CD4-positive, alpha-beta memory T cell (primary cell): ENCODE measurements at regions not wholly inside any gene's neighbourhood (a gene's known extent, or its start where the extent isn't known, plus 50 kb on each side); places are given as distances from the start of the nearest gene placed in this dataset.

Experiments used
- CTCF ChIA-PET: fragments of 350-600 bp; sonication (Branson Sonifier 250); formaldehyde crosslinking; loops from one replicate; lab custom pipeline; 2021; ENCODE audit warnings: inconsistent platforms; ENCODE audit not compliant: partially characterized antibody; lab: Charles Lee
- POLR2A ChIA-PET: fragments of 350-600 bp; sonication (Branson Sonifier 250); formaldehyde crosslinking; loops from one replicate; lab custom pipeline; 2021; ENCODE audit not compliant: partially characterized antibody; lab: Charles Lee
- DNase-seq, 5 donors: peaks; one replicate each; pipeline versions ENCODE4 v3.0.0 to v3.0.0-alpha.2; 2020 to 2022; ENCODE audit warnings: mixed read lengths in 1 of 5
- H3K27ac ChIP-seq: one replicate; pipeline ENCODE4 v1.7.0; 2013; ENCODE audit warnings: low read depth, low read length
- H3K27me3 ChIP-seq: 2 replicates; pipeline ENCODE4 v1.7.0; 2013; ENCODE audit warnings: mild to moderate bottlenecking, low read length, moderate library complexity; ENCODE audit not compliant: insufficient read depth
- H3K36me3 ChIP-seq: 2 replicates; pipeline ENCODE4 v1.7.0; 2013; ENCODE audit warnings: mild to moderate bottlenecking, low read length, moderate library complexity; ENCODE audit not compliant: insufficient read depth
- H3K4me1 ChIP-seq: 2 replicates; pipeline ENCODE4 v1.7.0; 2013; ENCODE audit warnings: mild to moderate bottlenecking, low read length, moderate library complexity; ENCODE audit not compliant: insufficient read depth
- H3K4me3 ChIP-seq, 2 donors: one replicate each; pipeline ENCODE4 v1.7.0; 2013; ENCODE audit warnings: low read length in 2 of 2, mild to moderate bottlenecking in 1 of 2
- H3K9me3 ChIP-seq, 2 donors: one replicate each; pipeline ENCODE4 v1.7.0; 2013; ENCODE audit warnings: low read length in 2 of 2, control low read depth in 1 of 2; ENCODE audit not compliant: control insufficient read depth in 1 of 2
- H3K27ac Mint-ChIP-seq, 7 donors: one replicate each; pipeline ENCODE4 v1.8.0; 2020 to 2021; ENCODE audit warnings: mixed read lengths in 7 of 7, mild to moderate bottlenecking in 6 of 7, inconsistent platforms in 3 of 7, moderate library complexity in 3 of 7
- H3K27me3 Mint-ChIP-seq, 2 donors: one replicate each; pipeline ENCODE4 v1.8.0; 2020 to 2021; ENCODE audit warnings: mixed read lengths in 2 of 2
- H3K36me3 Mint-ChIP-seq, 2 donors: one replicate each; pipeline ENCODE4 v1.8.0; 2020 to 2021; ENCODE audit warnings: mixed read lengths in 2 of 2, inconsistent platforms in 1 of 2, mild to moderate bottlenecking in 1 of 2
- H3K4me1 Mint-ChIP-seq, 4 donors: one replicate each; pipeline ENCODE4 v1.8.0; 2020 to 2021; ENCODE audit warnings: mixed read lengths in 4 of 4, mild to moderate bottlenecking in 1 of 4
- H3K4me3 Mint-ChIP-seq, 8 donors: one replicate each; pipeline ENCODE4 v1.8.0; 2020 to 2021; ENCODE audit warnings: mixed read lengths in 8 of 8, mild to moderate bottlenecking in 7 of 8, moderate library complexity in 6 of 8, inconsistent platforms in 3 of 8
- H3K9me3 Mint-ChIP-seq, 8 donors: one replicate each; pipeline ENCODE4 v1.8.0; 2020 to 2021; ENCODE audit warnings: mixed read lengths in 8 of 8, mild to moderate bottlenecking in 5 of 8, inconsistent platforms in 3 of 8, moderate library complexity in 1 of 8
- intact Hi-C: fragments of 100-400 bp; cut with micrococcal nuclease; formaldehyde crosslinking; loops from one replicate; pipeline ENCODE4 v1.15.1; 2023

DNA sequence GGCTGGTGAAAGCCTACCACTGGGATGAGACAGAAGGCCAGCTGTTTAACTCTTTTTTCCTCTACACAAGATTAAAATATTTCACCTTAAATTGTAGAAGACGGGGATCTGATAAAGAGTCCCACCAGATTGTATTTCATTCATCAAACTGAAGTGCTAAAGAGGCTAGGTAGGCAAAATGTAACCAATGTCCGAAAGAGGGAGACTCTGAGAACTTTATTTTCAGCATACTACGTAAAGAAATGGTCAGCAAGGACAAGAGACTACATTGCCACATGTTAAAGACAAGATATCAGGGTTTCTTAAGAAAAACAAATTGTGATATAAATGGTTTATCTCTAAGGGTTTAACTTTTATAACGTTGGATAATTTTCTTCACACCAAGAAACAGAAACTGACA lies 71.6 kb upstream of the INPP4B start:
- H3K4me3 Mint-ChIP-seq, result no peak overlapping the region
- intact Hi-C loops, result no loop called here
- H3K4me1 Mint-ChIP-seq, result no peaks in the 10 kb centered on the region

DNA sequence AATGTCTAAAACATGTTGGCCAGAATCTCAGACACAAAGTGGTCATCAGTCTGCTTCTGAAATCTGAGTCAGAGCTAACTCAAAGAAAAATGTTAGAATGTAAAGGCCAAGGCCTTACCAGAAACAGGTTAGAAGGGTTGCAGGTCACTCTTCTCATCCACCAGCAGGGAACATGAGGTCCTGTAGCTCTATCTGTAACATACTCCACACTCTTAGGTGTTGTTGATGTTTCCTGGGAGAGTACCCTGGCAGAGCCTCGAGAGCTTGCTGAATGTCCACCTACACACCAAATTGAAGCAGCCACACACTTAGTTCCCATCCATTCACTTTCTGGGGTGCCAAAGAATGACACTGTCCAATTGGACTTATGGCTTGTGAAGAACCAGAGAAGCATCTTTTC lies 76.6 kb upstream of the INPP4B start:
- H3K27me3 Mint-ChIP-seq, result peaks cover 5 to 6% of the 10 kb centered on the region in 2 donors
- H3K36me3 Mint-ChIP-seq, result no peaks in the 10 kb centered on the region
- no peaks in the 10 kb centered on the region for H3K4me1 Mint-ChIP-seq
- no peak for DNase-seq
- Histone ChIP-seq H3K4me1 (no peaks in the 10 kb centered on the region), H3K4me3 (no peak overlapping the region), H3K9me3 (no peaks in the 10 kb centered on the region), H3K36me3 (no peaks in the 10 kb centered on the region), H3K27ac (no peak overlapping the region), H3K27me3 (no peaks in the 10 kb centered on the region)
- H3K4me3 Mint-ChIP-seq, result no peak overlapping the region
- no peaks in the 10 kb centered on the region for H3K9me3 Mint-ChIP-seq
- ChIA-PET POLR2A (no interaction called here), CTCF (no interaction called here)
- peak overlapping the region in 1 of 7 donors; percentile 60 for H3K27ac Mint-ChIP-seq
- intact Hi-C loops, result no loop called here

More for the DNA sequence above, 71.6 kb upstream of the INPP4B start:
- Histone ChIP-seq H3K4me1 (no peaks in the 10 kb centered on the region), H3K36me3 (no peaks in the 10 kb centered on the region), H3K9me3 (no peaks in the 10 kb centered on the region), H3K4me3 (no peak overlapping the region), H3K27ac (no peak overlapping the region), H3K27me3 (no peaks in the 10 kb centered on the region)
- DNase-seq, result no peak
- ChIA-PET POLR2A (no interaction called here), CTCF (no interaction called here)
- H3K27me3 Mint-ChIP-seq, result peaks cover 7 to 8% of the 10 kb centered on the region in 2 donors
- H3K27ac Mint-ChIP-seq, result no peak overlapping the region
- no peaks in the 10 kb centered on the region for H3K36me3 Mint-ChIP-seq
- peaks cover 0 to 2% (median 0%) of the 10 kb centered on the region in 8 donors for H3K9me3 Mint-ChIP-seq

DNA sequence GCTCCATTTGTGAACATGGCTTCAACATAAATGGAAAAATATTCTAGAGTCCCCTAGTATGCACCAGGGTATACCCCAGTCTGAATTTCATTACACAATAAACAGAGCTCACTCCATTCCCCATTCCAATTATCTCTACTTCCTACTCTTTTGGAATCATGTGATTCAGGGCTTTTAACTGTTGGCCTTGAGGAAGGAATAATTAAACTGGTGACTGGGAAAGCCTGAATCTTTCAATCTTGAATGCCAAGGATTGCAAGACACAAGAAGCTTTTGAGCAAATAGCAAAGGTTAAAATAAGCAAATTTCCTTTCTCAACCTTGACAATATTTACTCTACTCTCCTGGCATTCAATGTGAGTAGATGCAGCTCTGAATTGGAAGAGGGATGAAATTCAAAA lies 77.5 kb upstream of the INPP4B start:
- POLR2A ChIA-PET, result no interaction called here
- Mint-ChIP-seq H3K4me3 (no peak overlapping the region), H3K36me3 (no peaks in the 10 kb centered on the region), H3K4me1 (no peaks in the 10 kb centered on the region), H3K27ac (no peak overlapping the region), H3K27me3 (peaks cover 5 to 7% of the 10 kb centered on the region in 2 donors), H3K9me3 (no peaks in the 10 kb centered on the region)
- CTCF ChIA-PET, result no interaction called here
- no peaks in the 10 kb centered on the region for H3K9me3 ChIP-seq
- intact Hi-C loops, result no loop called here
- no peaks in the 10 kb centered on the region for H3K4me1 ChIP-seq
- H3K36me3 ChIP-seq, result no peaks in the 10 kb centered on the region
- no peaks in the 10 kb centered on the region for H3K27me3 ChIP-seq
- no peak for DNase-seq
- no peak overlapping the region for H3K4me3 ChIP-seq
- no peak overlapping the region for H3K27ac ChIP-seq

DNA sequence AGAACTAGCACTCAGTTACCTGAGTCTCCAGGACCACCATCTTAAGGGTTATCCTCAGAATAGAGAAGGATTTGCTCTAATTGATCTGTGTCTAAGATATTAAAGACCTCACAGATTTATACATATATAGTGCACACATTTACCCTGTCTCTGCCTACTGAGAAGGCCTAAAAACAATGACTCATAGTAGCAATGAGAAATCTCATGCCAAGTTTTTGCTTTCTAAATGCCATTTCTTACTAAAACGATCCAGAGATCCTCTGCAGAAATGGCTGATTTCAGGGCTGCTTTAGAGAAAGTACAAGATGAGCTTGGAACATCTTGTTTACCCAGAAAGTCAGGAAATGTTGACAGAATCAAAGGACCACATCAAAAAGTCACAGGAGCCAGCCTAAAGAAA lies 79.1 kb upstream of the INPP4B start:
- Histone ChIP-seq H3K4me1 (no peaks in the 10 kb centered on the region), H3K9me3 (no peaks in the 10 kb centered on the region), H3K4me3 (no peak overlapping the region), H3K27ac (no peak overlapping the region), H3K27me3 (no peaks in the 10 kb centered on the region), H3K36me3 (no peaks in the 10 kb centered on the region)
- CTCF ChIA-PET, result no interaction called here
- Mint-ChIP-seq H3K4me3 (no peak overlapping the region), H3K27ac (no peak overlapping the region), H3K4me1 (no peaks in the 10 kb centered on the region), H3K27me3 (peaks cover 5 to 10% of the 10 kb centered on the region in 2 donors), H3K36me3 (no peaks in the 10 kb centered on the region), H3K9me3 (no peaks in the 10 kb centered on the region)
- POLR2A ChIA-PET, result no interaction called here
- no peak for DNase-seq
- intact Hi-C loops, result no loop called here

DNA sequence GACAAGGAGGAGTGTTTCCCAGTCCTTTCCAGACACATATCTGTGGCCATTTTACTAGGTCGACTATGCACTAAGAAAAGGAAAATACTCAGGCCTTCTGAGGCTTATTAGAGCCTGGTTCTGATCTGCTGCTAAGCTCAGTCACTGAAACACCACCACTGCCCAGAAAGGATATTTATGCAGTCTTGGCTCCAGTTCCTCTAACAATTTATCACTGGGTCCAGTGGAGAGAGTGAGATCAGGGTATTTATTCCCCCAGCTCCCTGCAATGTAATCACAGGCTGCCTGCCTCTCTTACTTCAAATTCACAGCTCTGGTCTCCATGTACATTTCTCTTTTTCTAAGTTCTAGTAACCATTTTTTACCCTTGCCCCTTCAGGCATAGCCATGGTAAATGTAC lies 81.6 kb upstream of the INPP4B start:
- no peak for DNase-seq
- H3K9me3 Mint-ChIP-seq, result peaks cover 0 to 2% (median 0%) of the 10 kb centered on the region in 8 donors
- H3K27me3 ChIP-seq, result no peaks in the 10 kb centered on the region
- H3K36me3 Mint-ChIP-seq, result no peaks in the 10 kb centered on the region
- no peak overlapping the region for H3K27ac Mint-ChIP-seq
- CTCF ChIA-PET, result no interaction called here
- no peaks in the 10 kb centered on the region for H3K9me3 ChIP-seq
- no peaks in the 10 kb centered on the region for H3K4me1 ChIP-seq
- POLR2A ChIA-PET, result no interaction called here
- intact Hi-C loops, result no loop called here
- no peak overlapping the region for H3K4me3 Mint-ChIP-seq
- no peak overlapping the region for H3K27ac ChIP-seq
- no peak overlapping the region for H3K4me3 ChIP-seq
- H3K36me3 ChIP-seq, result no peaks in the 10 kb centered on the region
- no peaks in the 10 kb centered on the region for H3K4me1 Mint-ChIP-seq
- peaks cover 0 to 5% of the 10 kb centered on the region in 2 donors for H3K27me3 Mint-ChIP-seq

DNA sequence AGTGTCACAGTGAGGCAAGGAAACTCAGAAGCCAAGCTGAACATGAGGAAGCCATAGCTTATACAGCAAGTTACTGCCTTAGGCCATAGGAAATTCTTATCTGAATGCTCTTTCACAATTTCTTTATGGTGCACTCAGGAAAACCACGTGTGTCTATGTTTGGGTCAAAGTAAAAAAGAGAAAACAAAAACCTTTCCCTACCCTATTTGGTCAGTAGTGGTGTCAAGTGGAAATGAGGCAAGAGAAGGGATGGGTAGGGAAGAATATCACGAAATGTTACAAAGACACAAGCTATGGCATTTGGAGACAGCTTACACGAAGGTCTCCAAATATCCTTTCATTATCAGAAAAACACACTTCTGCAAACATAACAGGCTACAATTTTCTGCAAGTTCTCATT lies 83.4 kb upstream of the INPP4B start:
- H3K27ac ChIP-seq, result no peak overlapping the region
- Mint-ChIP-seq H3K4me3 (no peak overlapping the region), H3K27ac (no peak overlapping the region), H3K27me3 (peaks cover 0 to 5% of the 10 kb centered on the region in 2 donors), H3K4me1 (no peaks in the 10 kb centered on the region), H3K36me3 (no peaks in the 10 kb centered on the region), H3K9me3 (peaks cover 0 to 2% (median 0%) of the 10 kb centered on the region in 8 donors)
- H3K4me3 ChIP-seq, result no peak overlapping the region
- no peaks in the 10 kb centered on the region for H3K36me3 ChIP-seq
- CTCF ChIA-PET, result no interaction called here
- POLR2A ChIA-PET, result no interaction called here
- DNase-seq, result no peak
- intact Hi-C loops, result no loop called here
- H3K9me3 ChIP-seq, result no peaks in the 10 kb centered on the region
- H3K4me1 ChIP-seq, result no peaks in the 10 kb centered on the region
- no peaks in the 10 kb centered on the region for H3K27me3 ChIP-seq

DNA sequence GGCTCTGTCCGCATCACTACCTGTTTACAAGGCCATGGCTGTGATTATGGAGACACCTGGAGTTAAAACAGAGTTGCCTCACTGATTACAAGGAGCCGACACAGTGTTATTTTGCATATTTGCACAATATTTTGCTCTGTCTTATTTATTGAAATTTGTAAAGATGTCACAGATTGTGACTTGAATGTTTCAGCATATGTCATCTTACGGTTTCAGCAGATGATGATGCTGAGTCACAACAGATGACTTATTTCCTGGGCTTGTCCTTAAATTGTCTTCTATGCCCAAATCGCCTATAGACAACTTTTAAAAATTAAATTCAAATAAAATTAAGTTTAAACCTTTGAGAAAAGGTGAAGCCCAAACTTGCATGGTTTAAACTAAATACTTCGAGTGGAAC lies 87.1 kb upstream of the INPP4B start:
- intact Hi-C loops, result no loop called here
- H3K27me3 ChIP-seq, result no peaks in the 10 kb centered on the region
- no peak for DNase-seq
- H3K27me3 Mint-ChIP-seq, result peaks cover 0 to 5% of the 10 kb centered on the region in 2 donors
- H3K27ac ChIP-seq, result no peak overlapping the region
- H3K36me3 Mint-ChIP-seq, result no peaks in the 10 kb centered on the region
- ChIA-PET POLR2A (no interaction called here), CTCF (no interaction called here)
- no peak overlapping the region for H3K4me3 ChIP-seq
- no peaks in the 10 kb centered on the region for H3K9me3 ChIP-seq
- H3K4me1 ChIP-seq, result no peaks in the 10 kb centered on the region
- H3K27ac Mint-ChIP-seq, result no peak overlapping the region
- H3K9me3 Mint-ChIP-seq, result peaks cover 0 to 2% (median 0%) of the 10 kb centered on the region in 8 donors
- H3K36me3 ChIP-seq, result no peaks in the 10 kb centered on the region
- no peaks in the 10 kb centered on the region for H3K4me1 Mint-ChIP-seq
- peak overlapping the region in 1 of 8 donors; percentile 50 for H3K4me3 Mint-ChIP-seq
